ENCODE measurements at regions not wholly inside any gene's neighbourhood (a gene's known extent, or its start where the extent isn't known, plus 50 kb on each side); places are given as distances from the start of the nearest gene placed in this dataset.
A peak's percentile ranks its signal among the peaks of the same experiment; 100 is the strongest.
"Not testable (repeated sequence)": the region's sequence is repeated elsewhere in the genome, so short reads cannot be mapped to it uniquely, and the experiment has no call there.

DNA sequence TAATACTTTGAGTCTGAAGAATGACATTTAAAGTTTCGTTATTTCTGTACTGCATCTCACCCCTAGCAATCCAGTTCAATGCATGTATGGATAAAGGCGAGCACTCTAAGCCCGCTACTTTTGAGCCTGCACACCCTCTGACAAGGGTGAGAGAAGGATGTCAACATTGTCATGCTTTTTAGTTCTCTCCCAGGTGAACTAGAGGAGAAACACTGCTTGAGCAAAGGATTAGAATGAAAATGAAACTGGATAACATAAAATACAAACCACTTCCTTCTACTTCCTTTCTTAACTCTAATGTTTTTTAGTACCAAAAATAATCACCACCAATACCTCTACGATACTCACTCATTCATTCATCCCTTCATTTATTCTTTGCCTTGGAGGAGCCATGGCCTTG is 588.7 kb upstream of the NR2F2 start:
- DNase-seq: no peak

DNA sequence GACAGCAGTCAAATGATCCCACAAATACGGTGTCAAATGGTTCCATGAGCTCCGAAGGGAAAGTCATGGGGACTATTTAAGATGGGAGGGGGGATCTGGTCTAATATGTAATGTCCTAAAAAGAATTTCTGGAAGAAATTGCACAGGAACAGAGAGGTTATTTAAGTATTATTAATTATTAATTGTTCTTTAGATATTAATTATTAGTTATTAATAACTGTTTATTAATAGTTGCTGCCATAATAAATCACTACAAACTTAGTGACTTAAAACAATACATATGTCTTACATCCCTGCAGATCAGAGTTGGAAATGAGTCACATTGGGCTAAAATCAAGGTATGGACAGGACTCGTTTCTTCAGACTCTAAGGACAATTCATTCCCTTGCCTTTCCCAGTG is 588.2 kb upstream of the NR2F2 start:
- DNase-seq: no peak

DNA sequence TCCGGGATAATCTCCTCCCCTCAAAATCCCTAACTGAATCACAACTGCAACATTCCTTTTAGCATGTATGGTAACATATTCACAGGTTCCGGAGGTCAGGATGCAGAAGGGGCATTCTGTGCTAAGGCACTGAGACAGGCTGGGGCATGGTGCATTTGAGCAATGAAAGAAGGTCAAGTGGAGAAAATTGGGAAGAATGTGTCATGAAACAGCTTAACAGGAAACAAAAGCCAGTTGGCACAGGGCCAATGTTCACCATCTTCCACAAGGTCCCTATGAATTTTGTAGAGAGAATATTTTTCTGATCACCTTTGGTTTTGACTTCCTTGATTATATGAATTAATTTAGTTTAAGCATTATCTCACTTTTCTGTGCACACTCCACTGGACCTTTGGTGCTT is 587.7 kb upstream of the NR2F2 start:
- no peak for DNase-seq

DNA sequence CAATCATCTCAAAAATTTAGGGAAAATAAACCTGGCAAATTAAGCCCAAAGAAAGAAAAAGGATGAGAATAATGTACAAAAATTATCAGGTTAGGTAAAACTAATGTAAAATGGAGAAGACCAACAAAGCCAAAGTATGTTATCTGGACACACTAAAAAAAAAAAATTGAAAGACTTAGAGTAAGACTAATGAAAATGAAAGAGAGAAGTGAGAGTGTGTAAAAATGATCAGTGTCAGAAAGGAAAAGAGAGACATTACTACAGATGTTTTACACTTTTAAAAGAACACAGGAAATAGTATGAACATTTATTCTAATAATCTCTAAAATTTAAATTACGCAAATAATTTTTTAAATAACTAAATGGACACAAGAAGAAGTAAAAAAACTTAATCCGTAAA is 573.3 kb upstream of the NR2F2 start:
- DNase-seq: no peak

DNA sequence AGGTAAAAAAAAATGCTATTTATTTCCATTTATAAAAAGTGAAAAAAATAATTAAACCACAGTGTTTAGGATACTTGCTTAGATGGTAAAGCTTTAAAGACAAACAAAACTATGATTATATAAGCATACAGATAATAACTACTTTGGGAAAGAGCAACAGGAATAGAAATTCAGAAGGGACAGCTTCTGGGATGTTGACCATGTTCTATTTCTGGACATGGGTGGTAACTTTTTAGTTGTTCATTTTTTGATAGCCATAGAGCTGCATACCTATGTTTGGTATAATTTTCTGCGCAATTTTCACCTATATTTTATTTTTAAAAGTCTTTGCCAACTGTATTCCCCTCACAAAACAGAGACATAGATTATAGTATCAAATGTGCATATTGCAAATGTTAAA is 572.0 kb upstream of the NR2F2 start:
- DNase-seq: no peak

DNA sequence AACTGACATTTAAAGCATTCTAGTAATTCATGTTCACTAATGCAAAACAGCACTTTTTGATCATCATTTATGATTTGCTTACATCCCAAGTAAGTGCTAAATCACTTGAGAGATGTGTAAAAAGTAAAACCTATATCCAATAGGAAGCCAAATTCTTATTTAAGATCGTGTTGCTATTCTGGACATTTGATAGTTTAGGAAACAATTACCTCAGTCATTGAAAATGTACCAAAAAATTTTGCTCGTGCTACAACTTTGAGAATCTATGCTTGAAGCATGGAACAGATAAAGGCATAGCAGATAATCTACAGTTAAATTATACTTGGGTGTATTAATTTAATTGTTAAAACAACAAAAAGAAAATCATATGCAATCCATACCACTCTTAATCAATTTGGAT is 571.6 kb upstream of the NR2F2 start:
- no peak for DNase-seq

DNA sequence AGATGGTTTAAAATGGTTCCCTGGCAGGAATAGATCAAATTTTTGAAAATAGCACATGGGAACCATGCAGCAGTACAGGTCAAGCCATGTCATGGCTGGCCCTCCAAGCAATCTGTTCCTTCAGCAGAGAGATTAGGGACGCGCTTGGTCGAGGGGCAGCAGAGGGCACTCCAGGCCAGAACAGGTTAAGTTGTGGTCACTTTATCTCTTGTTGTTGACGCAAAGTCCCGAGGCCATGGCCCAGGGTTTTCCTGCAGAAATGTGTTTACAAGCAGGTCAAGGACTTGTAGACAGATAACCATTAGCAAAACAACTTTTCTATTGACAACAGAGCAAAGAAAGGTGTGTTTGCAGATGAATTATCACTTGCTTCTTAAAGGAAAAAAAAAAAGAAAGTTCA is 570.0 kb upstream of the NR2F2 start:
- no peak for DNase-seq

DNA sequence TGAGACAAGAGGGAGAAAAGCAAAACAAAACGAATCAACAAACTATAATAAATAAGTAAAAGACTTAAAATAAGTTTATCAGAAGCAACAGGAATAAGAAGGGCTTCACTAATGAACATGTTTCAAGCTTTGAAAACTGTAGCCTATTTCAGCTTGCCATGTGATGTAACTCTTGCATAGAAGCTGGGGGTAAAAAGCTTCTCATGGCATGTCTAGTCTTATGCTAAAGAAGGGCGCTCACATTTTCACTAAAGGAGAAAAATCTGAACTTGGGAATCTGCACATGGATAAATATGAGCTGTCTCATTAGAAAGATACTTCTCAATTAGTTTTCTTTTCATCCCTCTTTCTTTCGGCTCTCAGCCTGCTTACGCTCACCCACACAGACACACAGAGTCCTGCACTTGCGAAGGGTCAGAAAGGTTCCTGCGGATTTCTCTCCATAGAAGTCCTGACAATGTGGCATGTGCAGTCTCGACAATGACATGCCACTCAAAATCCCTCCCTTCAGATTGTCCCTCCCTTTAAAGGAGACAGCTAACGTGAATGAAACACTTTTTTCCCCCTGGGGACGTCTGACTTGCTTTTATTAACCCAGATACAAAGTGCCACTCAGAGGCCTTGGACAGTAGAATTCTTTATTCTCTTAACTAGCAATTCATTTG is 568.9 kb upstream of the NR2F2 start:
- DNase-seq: no peak

DNA sequence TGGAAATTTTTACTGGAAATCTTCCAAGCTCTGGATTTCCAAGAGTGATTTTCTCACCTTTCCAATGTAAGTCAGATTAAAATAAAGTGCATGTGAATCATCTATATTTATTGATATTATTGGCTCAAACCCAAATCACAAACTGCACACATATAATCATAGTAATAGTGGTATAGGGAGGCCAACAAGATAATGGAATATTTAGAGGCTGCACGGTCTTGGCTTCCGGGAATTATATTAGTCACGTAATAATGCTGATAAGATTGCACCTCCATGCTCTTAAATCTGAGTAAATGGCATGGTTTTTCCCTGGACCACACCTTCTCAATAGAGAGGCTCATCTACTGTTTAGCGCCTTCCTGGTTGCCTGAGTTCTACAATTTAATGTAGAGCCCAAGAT is 567.1 kb upstream of the NR2F2 start:
- DNase-seq: no peak

DNA sequence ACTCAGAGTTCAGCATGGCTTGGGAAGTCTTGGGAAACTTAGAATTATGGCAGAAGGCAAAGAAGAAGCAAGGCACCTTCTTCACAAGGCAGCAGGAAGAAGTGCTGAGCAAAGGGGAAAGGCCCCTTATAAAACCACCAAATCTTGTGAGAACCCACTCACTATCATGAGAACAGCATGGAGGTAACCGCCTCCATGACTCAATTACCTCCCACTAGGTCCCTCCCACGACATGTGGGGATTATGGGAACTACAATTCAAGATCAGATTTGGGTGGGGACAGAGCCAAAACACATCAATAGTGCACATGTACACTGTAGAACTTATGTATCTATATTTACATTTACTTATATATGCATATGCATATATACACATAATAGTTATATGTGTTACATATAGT is 565.3 kb upstream of the NR2F2 start:
- DNase-seq: no peak

DNA sequence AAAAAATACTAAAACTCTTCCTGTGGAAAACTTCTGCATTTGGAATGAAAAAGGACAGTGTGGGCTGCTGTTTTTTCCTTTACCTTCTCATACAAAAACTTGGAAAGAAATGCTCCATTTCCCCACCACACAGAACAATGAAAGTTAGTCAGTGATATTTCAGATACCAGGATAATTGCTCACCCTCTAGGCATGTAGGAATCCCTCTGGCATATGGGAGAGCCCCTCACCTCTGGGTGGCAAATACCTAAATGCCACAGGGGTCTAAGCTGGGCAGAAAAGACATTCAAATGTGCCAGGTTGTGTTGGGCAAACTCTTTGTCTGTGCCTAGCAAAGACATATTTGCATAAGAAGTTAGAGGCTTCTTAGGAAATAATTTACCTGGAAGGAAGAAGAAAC is 560.3 kb upstream of the NR2F2 start:
- DNase-seq: no peak

DNA sequence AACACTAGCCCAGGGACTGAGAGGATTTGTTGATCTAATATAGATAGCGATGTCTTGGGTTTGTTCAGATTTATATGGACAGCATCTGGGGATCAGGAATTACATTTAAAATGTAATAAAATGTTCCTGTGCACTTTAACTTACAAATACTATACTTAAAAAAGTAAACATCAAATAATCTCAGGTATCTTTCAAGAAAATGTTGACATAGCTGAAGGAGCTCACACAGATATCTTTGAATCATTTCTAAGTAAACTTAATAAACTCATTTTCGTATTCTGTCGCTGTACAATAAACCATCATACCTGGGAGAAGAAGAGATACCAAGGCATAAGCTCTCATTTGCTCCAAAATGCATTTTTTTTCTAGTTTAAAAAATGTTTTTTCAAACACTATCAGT is 557.5 kb upstream of the NR2F2 start:
- DNase-seq: no peak

DNA sequence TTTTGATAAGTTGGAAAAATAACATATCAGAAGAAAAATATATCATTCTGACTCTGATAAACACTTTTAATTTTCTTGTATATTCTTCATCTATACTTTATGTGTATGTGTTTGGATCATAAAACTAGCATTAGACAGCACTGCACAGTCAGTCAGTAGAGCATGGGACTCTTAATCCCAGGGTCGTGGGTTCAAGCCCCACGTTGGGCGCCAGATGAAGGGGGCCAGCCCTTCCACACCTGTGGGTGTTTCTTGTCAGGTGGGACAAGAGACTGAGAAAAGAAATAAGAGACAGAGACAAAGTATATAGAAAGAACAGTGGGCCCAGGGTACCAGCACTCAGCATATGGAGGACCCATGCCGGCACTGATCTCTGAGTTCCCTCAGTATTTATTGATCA is 546.0 kb upstream of the NR2F2 start:
- no peak for DNase-seq

DNA sequence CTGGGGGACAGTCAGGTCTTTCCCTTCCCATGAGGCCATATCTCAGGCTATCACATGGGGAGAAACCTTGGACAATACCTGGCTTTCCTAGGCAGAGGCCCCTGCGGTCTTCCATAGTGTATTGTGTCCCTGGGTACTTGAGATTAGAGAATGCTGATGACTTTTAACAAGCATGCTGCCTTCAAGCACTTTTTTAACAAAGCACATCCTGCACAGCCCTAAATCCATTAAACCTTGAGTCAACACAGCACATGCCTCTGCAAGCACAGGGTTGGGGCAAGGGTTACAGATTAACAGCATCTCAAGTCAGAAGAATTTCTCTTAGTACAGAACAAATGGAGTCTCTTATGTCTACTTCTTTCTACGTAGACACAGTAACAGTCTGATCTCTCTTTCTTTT is 545.2 kb upstream of the NR2F2 start:
- DNase-seq: not testable (repeated sequence)

DNA sequence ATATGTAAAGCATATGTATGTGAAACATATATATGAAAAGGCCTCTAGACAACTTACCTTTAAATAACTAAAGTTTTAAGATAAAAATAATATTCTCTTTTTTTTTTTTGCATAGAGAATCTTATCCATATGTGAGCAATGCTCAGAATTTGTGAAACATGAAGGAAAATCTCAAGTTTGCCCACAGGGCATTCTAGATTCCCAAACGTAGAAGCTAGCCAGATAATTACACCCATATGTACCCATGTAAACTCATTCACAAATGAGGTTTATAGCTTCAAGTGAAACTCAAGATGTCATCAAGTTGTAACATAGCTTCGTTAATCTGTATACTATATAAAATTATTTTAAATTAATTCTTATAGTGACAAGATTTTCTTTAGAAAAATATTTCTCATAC is 537.3 kb upstream of the NR2F2 start:
- DNase-seq: no peak

DNA sequence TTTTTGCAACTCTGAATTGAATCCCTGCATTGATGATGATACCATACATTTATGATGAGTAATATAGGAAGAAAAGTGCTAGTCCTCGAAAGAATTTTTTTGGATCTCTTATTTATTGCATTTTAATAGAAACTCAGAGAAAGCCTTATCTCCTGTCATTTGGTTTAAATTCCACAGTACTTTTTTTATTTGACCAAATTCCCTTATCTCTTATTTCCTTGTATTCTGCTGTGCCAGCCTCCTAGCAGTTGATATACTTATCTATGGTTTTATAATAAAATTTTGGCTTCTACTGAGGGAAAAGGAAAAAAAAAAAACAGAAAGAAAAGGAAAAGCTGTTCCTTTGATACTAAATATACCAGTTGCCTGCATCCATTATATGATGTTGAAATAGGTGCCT is 535.1 kb upstream of the NR2F2 start:
- DNase-seq: no peak

DNA sequence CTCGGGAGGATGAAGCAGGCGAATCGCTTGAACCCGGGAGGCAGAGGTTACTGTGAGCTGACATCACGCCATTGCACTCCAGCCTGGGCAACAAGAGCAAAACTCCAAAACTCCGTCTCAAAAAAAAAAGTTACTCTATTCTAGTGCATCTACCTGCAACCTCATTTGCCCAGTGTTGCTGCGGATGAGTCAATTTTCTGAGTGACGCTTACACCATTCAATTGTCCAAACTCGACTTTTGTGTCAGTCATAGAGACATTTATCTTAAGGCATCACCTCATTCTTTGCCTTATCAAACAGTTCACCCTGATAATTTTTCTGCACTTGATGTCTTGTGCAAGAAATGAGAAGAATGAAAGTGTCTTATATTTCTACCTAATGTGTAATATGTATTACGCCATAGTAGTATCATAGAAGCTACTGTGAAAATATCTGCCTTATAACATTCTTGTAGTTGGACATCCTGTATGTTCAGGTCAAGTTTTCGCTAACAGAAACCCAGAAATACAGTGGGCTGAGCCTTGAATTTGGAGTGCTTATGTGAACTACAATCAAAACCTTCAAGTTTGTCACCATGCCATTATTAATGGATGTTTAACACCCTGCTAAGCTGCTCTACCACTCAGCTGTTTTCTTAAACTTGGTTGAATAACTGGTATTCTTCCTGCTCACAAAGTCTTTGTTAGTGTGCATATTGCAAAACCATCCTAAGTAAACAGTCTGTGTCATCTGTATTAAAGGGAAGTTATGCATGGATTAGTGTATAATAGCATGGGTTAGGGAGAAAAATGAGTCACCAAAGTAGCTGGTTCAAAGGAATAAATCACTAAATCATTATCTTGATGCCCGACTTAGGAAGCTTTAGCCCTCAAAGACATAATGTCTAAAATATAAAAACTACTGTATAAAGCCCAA is 531.0 kb upstream of the NR2F2 start:
- DNase-seq: no peak

DNA sequence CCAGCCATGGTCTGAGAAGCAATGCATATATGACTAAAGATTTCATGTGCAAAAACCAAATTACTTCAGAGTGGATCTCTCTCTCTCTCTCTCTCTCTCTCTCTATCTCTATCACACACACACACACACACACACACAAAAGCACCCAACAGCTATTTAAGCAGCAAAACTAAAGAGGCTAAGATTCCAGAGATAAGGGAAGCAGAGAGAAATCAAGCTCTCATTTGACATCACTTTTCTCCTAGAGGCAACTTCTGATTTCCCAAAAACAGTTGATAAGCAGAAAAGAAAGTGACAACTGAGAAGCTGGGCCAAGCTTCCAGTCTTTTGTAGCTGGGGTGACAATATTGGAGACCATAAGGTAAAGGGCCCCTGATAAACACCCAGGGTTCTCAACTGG is 526.0 kb upstream of the NR2F2 start:
- DNase-seq: no peak

DNA sequence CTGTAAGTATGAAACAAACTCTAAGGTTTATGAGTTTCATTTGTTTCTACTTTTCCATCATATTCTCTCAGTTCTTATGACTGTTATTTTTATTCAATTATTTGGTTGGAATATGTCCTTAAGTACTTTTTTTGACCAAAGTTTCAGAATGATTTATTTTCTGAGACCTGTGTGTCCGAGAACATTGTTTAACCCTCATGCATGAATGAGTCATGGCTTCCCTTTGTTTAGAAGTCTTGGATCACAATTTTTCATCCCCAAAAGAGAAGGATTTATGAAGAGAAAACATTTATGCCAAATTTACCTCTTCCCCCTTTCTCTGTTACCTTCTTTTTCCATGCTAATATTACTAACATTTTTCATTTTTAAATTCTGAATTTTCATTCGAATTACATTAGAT is 518.0 kb upstream of the NR2F2 start:
- no peak for DNase-seq

DNA sequence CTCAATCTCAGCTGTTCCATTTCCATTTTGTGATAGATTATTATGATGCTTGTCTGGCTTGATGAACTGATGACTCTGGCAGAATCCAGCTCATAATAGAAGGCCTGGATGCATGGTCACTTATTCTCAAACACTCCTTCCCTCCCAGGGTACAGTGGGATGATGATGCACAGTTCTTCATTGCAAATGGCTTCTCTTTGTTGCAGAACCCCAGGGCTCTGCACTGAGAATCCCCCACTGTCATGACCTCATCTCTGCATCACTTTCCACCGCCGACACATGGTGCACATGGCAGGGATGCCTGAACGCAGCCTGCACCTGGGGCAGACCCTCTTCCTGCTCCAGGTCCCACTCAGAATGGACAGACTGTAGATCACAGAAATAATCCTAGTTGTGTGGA is 515.6 kb upstream of the NR2F2 start:
- DNase-seq: no peak

DNA sequence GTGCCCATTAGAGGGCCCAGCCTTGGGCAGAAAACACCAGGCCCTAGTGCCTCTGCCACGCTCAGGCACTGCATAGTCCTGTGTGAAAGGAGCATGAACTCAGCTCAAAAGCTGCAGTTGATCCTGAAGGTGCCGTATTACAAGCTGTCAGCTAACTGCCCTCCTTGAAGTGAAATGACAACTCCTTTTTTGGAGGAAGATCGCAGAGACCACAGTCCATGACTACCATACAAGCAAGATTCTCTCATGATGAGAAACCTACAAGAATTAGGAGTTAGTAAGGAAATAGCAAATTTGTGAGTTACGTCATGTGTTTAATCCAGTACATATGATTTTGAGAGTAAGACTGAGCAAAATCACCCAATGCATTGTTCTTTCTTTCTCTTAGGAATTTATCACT is 513.9 kb upstream of the NR2F2 start:
- DNase-seq: no peak

DNA sequence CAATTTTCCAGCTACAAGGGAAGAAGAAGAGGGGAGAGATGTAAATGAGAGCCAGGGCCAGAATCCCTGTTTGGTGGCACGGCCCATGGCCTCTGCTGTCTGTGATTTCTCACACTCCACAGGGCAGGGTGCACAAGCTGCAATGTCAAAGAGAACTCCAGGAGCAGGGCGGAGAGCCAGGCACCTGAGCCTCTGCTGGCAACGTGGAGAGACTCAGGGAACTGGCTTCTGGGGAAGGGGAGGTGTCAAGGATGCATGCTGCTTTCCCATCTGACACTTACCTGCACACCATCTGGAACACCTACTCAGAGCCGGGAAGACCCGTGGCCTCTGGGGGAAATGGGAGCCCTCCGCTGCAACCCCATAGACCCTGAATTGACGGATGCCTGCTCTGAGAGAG is 507.5 kb upstream of the NR2F2 start:
- DNase-seq: no peak

DNA sequence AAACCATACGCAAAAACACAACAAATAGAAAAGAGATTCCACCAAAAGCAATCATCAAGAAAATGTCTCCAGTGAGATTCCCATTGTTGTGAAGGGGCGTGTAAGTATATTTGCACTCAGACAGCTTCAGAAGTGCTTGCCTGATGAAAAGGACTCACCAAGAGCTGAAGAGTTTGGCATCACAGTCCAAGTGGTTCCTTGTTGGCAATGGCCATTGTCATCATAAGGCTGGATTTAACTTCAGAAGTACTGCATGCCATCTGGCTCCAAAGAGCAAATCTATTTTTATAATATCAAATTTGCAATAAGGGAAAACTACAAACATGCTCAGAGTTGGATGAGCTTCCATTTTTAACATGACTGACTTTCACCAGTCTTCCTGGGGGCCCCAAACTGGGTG is 505.3 kb upstream of the NR2F2 start:
- DNase-seq: peak in 1 of 2 experiments; percentile 30

DNA sequence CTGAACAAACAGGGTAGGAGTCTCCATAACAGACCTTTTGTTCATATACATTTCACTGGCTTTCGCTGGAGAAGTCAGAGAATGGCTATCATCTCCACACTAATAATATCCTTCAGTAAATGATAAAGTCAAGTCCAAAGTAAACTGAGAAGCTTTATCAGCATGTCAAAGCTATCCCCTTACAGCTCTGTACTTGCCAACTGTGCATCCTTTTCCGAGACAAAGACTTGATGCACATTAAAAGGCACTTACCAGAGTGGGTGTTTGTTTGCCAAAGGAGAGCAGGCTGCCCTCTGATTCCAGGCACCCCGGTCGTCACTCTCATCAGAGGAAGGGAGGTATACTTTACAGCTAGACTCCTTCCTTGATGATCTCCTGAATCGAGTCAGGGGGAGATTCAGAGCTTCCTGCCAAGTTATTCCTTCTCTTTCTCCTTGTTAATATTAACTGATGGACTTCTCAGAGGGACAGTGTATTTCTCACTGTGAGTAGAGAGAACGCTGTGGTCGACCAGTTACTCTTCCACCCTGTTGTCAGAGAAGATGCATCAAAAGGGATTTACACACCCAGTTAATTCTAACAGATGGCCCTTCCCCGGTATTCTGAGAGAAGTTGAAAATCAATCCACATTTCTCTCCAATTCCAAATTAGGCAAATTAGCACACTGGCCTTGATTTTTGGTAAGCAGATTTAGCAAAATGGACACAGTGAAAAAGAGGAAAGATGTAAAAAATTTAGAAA is 504.7 kb upstream of the NR2F2 start:
- DNase-seq: peak; percentile 30 to 32
